Forelimb muscle (tissue), 1 donor: ENCODE measurements at regions not wholly inside any gene's neighbourhood (a gene's known extent, or its start where the extent isn't known, plus 50 kb on each side); places are given as distances from the start of the nearest gene placed in this dataset.
"Not testable (repeated sequence)": the region's sequence is repeated elsewhere in the genome, so short reads cannot be mapped to it uniquely, and the experiment has no call there.

ENCODE experiments used
- DNase-seq: peaks from one replicate; pipeline ENCODE4 v3.0.0-alpha.2; 2013; ENCODE audit warnings: low read depth

DNA sequence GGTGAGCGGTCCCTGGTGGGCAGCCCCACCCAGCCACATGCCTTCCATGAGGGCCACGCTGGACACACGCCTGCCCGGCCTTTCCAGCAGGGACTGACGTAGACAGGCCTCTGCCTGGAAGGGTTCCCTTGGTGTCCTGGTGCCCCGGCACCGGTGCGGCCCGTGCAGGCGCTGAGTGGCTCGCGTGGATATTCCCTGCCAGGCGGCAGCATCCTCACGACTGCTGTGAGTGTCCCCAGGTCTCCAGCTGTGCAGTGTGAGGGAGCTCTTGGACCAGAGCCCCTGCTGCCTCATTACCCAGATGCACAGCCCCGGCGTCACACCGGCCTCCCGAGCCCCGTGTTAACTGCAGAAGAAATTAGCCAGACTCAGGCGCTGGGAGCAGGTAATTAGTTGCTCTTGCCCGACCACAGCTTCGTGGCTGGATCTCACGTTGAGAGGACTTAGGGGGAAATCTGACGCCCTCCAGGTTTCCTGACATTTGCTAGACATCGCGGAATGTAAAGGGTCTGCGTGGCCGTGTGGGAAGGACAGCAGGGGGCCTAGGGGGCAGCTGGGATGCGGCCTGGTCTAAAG, 1196.3 kb downstream of the BRD1 start:
- DNase-seq: no peak

DNA sequence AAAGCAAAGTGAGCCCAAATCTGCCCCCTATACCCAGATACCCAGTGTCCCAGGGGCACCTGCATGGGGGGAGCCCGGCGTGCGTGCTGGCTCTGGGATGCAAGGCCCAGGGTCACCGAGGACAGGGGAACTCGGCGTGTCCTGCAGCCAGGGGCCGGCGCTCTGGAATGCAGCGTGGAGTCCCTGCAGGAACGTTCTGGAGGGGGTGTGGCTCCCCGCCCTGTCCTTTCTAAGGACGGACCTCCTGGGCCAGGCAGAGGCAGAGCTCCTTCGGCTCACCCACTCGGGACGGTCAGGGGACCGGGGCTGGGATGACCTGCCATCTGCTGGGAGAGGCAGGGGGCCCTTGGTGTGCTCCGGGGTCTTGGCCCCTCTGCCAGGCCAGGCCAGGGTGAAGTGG, 1196.8 kb downstream of the BRD1 start:
- no peak for DNase-seq

DNA sequence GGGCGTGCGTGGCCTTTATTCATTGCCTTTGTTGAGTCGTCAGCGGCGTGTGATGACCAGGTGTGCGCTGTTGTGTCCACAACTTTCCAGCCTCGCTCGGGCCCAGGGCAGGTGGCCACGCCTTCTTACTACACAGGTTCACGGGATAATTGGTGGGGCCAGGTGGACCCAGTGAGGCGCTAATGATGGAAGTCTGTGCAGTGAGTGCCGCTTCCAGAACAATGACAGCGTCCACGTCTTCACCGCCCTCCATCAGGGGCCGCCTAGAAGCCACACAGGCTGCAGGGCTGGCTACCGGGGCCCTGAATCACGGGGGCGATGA, 1197.3 kb downstream of the BRD1 start:
- no peak for DNase-seq

DNA sequence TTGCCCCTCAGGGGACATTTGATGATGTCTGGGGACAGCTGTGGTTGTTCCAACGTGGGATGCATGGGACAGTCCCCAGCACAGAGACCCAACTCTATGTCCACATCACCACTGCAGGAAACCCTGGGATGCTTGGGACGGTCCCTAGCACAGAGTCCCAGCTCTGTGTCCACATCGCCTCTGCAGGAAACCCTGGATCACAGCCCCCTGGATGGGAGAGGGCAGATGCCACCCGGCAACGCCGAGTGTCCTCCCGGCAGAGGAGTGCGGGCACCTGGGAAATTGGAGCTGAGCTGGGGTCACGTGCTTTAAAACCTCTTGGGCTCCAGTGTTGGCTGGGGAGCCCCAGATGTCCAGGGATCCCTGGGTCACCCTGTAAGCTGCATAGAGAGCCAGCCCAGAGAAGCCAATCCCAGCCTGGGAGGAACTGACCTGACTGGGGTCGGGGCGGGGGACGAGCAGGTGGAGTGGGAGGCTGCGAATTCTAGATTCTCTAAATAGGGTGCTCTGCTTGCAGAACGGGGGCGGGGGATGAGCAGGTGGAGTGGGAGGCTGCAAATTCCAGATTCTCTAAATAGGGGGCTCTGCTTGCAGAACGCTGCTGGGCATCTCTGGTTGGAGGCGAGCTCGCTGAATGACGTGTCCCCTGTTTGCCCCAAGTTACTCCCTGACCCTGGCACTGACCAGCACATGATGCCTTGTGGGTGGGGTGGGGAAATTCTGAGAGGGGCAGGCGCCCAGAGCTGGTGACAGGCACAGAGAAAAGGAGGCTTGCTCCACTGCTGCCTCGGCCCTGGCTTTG, 1197.8 kb downstream of the BRD1 start:
- DNase-seq: no peak

DNA sequence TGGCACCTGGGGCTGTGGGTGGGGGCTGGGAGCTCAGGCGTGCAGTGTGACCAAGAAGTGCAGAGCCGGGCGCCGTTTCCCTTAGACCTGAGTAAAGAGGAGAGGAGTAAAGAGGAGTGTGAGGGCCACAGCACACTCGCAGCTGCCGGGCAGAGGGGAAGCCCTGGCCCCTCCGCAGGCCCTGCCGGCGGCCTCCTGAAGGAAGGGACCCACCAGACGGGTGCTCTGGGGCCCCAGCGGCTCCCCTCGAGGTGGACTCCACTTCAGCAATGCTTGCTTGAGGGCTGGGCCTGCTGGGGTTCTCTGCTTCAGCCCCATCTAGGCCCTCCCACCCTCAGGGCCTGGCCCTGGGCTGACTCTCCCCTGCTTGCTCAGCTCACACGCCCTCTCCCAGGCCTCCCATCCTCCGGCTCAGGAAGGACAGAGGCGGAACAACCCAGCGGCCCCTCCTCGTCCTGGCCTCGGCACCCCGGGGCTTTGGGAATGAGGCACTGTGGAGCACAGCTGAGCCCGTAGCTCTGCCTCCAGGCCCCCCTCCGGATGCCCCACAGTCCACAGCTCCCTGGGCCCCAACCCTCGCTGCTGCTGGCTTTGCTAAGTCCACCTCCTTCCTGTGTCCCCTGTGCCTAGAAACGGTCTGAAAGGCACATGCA, 1198.7 kb downstream of the BRD1 start:
- no peak for DNase-seq

DNA sequence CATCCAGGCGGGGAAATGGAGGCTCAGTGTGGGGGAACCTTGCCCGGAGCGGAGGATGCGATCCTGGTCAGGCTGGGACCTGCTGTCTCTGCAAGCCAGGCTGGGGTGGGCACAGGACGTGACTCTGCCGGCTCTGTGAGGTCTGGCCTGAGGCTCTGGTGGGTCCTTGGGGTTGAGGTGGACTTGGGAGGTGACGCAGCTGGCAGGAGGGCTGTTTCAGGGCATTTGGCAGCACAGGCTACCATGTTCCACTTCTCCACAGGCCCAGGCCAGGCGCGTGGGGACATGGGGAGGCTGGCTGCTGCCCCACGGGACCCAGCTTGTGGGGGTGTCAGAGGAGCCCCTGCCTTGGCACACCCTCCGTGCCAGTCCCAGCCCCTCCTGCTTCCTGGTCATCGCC, 1199.7 kb downstream of the BRD1 start:
- DNase-seq: no peak

DNA sequence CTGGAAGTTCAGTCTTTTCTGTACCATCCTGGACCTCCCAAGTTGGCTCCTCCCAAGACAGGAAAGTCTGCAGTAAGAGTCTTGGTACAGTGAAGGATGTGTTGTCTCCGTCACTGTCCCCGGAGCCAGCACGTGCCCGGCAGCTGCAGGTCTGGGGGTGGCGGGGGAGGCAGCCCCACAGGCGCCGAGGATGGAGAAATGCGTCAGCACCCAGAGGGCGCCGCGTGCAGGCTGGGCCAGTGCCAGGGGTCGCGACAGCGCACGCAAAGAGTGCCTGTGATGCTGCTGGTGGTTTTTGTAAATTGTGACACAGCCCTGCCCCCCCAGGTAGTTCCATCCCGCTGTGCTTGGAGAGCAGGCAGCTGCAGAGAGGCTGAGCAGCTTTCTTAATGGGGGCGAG, 1200.5 kb downstream of the BRD1 start:
- DNase-seq: no peak

DNA sequence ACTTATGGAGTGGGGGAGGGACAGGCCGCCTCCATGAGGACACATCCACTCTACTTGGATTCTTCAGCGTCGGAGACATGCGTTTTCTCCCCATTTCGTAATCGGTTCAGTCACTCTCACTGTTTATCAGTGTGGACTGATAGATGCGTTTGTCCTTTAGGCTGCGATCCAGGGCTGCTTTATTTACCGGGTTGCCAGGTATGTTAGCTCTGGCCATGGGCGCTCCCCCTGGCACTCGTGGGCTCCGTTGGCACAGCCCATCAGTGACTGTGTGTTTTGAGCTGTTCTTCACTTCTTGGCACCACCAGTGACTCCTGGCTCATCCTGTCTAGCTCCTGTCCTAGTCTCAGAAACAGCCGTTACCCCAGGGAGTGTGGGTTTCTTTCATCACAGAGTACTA, 1203.3 kb downstream of the BRD1 start:
- no peak for DNase-seq

DNA sequence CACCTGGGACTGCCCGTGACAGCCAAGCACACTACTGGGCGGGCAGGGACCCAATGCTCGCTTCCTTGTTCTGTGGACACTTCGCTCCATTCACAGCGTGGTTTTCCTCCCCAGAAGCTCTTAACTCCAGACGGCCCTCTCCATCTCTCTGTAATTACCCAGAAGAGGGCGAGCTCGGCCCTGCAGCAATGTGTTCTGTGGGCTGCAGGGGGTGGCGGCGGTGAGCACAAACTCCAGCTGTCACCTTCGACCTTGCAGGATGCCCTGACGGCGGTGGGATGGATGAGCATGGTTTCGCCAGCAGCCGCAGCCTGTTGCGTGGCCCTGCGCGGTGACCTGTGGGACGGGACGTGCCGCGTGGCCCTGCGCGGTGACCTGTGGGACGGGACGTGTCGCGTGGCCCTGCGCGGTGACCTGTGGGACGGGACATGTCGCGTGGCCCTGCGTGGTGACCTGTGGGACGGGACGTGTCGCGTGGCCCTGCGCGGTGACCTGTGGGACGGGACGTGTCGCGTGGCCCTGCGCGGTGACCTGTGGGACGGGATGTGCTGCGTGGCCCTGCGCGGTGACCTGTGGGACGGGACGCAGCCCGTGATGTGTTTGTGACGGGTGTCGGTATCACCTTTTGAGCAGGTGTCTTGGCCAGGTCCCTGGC, 1204.7 kb downstream of the BRD1 start:
- no peak for DNase-seq

DNA sequence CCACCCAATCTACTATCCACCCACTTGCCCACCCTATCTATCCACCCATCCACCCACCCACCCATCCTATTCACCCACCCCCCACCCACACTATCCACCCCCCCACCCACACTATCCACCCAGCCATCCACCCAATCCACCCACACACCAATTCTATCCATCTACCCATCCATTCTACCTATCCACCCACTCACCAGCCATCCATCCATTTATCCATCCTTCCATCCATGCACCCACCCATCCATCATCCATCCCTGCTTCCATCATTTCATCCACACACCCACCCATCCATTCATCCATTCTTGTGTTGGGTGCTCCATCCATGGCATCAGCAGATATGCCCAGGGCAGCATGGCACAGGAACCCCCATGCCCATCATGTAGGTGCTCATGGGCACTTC, 1206.6 kb downstream of the BRD1 start:
- no peak for DNase-seq

DNA sequence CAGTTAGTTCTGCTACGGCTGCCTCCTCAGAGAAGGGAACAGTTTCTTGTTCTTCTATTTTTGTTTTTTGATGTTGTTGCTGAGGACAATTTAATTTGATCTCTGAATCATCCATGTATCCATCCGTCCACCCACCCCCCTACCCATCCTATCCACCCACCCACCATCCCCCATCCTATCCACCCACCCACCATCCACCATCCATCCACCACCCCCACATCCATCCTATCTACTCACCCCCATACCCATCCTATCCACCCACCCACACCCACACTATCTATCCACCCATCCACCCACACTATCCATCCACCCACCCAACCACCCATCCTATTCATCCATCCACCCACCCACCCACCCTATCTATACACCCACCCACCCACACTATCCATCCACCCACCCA, 1207.2 kb downstream of the BRD1 start:
- not testable (repeated sequence) for DNase-seq

DNA sequence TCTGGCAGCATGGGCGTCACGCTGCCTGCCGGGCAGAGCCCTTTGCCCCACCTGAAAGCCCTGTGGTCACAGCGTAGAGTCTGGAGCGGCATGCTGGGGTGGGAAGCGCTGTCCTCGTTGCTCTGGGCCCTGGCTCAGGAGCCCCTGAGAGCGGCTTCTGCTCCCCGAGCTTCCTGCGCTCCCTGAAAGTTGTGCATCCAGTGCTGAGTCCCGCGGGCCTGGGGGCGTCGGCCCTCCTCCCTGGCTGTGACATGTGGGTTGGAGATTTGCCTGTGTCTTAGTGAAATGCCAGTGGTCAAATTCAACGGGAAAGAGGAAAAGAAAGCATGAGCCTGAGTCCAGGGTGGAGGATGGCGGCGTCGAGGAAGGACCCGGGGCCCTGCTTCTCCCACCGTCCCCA, 1208.0 kb downstream of the BRD1 start:
- DNase-seq: no peak

DNA sequence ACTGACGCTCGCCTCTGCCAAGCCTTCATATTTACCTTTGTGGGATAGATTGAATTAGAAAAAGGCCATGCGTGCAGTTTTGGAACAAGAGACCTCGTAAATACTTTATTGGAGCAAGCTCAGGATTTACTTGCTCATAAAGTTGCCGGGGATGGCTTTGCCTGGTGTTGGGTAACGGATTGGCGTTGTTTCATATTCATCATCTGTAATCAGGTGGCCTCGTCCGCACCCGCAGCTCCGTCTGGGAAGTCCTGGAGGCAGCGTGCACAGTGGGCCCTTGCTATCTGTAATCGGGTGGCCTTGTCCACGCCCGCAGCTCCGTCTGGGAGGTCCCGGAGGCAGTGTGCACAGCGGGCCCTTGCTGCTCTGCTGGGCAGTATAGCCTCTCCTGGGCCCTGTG, 1209.3 kb downstream of the BRD1 start:
- no peak for DNase-seq

DNA sequence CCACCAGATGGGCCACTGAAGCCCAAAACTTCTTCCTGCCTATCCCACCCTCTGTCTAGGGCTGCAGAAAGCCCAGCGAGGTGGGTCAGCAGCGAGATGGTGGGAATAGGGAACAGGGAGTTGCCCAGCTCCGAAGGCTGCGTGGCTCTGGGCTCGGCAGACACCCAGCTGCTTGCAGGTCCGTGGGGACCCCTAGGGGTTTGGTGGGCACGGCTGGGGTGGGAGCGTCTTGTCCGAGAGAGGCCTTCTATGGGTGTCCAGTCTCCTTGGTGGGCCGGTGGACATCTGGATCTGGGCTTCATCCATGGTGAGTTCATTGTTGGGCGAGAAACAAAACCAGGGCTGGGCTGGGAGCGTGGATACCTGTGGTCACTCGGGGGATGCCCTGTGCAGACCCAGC, 1211.0 kb downstream of the BRD1 start:
- DNase-seq: no peak

DNA sequence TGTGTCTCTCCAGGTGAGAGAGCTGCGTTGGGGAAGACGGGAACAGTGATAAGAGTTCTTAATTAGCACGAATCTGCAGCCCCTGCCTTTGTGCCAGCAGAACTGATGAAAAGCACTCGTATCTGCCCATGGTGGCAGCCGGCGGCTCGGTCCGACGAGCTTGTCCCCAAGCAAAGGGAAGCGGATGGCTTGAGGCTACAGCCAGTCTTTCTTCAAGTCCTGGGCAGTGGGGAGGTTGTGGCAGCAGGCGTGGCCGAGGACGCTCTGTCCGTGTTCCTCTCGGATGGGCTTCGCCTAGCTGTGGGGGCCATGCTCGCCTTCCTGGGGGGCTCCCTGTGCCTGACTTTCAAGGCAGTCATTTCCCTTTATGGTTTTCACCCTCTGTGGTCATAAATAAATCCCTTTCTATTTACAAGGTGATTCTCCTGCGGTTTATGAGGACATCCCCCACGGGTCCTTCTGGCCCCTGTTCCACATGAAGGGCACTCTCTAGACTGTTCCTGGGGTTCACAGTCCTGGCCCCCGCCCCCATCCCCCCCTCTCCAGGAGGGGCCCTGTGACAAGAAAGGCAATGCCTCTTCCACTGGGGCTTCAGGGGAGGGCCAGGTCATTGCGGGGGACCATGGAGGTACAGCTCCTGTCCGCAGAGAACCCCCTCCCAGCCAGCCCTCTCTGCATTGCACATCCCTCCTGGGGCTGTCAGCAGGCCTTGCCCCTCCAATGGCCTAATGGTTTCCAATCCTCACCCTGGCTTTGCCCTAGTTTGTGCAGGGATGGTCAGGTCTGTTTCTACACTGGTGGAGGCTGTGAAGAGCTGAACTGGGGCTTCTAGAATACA, 1212.3 kb downstream of the BRD1 start:
- DNase-seq: no peak

DNA sequence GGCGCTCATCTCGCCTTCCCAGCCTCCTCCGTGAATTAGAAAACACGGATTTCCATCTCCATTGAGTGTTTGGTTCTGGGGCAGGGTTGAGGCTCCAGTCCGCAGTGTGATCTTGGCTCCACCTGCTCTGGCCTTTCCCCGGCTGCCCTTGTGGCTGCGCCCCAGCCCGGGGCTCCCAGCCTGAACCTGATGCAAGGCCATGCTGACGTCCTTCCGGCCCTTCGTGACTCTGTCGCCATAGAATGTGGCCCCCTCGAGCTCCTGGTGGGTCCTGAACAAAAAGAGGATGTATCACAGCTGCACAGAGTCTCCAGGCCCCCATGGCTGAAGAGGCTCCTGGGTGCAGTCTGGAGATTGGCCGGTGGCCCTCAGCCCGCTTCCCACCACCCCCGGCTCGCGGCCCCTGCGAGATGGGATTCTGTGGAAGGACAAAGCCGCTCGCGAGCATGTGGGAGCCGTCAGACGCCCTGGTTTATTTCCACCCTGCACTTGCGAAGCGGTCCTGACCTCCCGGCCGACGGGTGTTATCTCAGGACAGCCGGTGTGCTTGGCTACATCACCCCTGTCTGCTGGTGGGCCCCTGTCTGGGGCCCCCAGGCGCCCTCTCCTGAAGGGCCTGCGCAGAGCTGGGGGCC, 1214.0 kb downstream of the BRD1 start:
- no peak for DNase-seq

DNA sequence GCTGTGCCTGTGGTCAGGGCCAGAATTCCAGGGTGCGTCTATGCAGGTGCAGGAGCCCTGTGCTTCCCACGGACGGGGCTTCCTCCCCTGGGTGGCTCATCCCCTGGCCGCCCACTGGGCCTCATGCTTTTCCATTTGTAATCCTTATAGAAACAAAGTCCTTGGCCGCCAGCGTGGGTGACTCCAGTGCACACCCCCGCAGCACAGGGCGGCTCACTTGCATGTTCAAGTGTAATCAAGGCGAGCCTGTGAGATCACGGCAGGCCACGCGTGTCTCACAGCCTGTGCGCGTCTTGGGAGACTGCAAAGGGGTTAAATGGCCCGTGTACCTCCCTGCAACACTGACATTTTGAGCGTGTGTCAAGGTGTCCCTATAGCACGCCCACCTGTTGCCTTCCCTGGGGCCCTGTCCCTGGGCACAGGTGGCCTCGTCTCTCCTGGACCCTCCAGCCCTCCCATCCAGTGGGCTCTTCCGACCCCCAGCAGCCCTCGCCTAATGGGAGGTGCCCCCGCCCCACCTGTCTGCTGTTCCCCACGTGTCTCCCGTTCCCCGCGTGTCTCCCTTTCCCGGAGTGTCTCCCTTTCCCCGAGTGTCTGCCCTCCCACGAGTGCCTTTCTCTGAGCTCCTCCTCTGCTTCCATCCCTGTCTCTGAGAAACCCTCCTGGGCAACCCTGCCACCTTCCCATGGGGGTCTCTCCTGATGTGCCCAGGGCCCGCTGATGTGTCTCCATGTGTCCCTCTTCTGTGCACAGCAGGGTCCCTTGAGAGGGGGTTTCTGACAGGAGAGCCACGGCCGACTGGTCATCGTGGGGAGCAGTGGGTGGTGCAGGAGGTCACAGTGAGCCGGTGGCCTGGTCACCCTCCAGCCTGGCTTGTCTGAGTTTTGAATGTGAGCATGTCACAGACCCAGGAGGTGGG, 1215.3 kb downstream of the BRD1 start:
- no peak for DNase-seq

DNA sequence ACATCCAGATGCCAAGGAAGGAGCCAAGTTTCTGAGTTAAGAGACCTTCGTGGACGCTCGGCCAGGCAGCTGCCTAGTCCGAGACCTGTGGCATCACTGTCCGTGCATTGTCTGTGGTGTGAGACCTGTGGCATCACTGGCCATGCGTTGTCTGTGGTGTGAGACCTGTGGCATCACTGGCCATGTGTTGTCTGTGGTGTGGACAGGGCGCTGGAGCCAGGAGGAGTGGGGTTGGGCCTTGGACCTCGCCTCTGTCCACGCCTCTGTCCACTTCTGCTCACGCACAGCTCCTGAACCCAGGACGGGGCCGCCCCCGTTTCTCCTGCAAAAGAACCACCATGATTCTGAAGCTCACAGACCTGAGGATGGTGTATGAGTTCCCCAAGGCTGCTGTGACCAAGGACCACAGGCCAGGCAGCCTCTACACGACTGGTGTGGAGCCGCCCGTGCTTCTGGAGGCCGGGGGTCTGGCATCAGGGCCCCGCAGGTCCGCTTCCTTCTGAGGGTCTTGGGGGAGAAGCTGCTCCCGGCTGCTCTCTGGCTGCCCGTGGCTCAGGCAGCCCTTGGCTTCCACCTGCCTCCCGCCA, 1218.3 kb downstream of the BRD1 start:
- DNase-seq: no peak

DNA sequence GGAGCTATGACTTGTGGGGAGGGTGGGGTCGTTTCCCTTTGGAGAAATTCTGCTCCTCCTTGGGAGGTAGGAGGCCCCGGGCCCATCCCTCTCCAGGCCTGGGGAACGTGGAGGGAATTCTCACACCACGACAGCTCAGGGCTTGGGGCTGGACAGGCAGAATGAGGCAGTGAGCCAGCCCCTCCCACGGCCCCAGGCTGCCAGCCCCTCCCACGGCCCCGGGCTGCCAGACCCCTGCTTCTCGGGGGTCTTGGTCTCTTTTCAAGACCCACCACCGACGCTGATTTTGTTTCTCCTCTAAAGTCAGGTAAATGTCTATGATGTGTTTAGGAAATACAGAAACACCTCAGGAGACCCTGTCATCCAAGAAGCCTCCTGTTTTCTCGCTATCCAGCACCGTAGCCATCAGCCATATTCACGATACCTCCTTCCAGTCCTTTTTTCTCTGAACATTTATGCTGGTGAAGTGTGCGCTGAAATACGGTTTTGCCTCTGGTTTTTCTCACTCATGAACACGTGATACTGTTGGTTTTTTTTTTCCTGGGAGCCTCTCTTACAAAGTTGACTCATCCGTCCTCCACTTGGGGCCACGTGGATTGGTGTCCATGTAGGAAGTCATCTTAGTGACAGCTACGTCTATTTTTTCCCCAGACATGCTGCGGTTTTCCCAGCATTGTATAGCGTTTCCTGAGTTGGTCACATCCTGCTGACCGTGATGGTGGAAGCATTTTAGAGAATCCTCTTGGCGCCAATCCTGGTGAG, 1219.6 kb downstream of the BRD1 start:
- DNase-seq: no peak
